HL-60 (cell line): ENCODE measurements at regions not wholly inside any gene's neighbourhood (a gene's known extent, or its start where the extent isn't known, plus 50 kb on each side); places are given as distances from the start of the nearest gene placed in this dataset.

Experiments used
- GABPA ChIP-seq: IDR thresholded peaks from 2 replicates; pipeline ENCODE4 v1.6.1; 2012; ENCODE audit warnings: low read depth
- POLR2AphosphoS5 ChIP-seq: IDR thresholded peaks from 2 replicates; pipeline ENCODE4 v1.6.1; 2012; ENCODE audit warnings: low read depth
- TF ChIP-seq, protein P1 (sequence below): IDR thresholded peaks from one replicate; pipeline ENCODE4 v1.5.1; 2011; ENCODE audit warnings: low read length, control low read depth, inconsistent platforms; ENCODE audit not compliant: insufficient read depth
- TF ChIP-seq, protein P2 (sequence below): IDR thresholded peaks from 2 replicates; pipeline ENCODE4 v1.6.1; 2012; ENCODE audit warnings: low read depth; ENCODE audit not compliant: insufficient replicate concordance

- TF ChIP-seq, protein P1, sequence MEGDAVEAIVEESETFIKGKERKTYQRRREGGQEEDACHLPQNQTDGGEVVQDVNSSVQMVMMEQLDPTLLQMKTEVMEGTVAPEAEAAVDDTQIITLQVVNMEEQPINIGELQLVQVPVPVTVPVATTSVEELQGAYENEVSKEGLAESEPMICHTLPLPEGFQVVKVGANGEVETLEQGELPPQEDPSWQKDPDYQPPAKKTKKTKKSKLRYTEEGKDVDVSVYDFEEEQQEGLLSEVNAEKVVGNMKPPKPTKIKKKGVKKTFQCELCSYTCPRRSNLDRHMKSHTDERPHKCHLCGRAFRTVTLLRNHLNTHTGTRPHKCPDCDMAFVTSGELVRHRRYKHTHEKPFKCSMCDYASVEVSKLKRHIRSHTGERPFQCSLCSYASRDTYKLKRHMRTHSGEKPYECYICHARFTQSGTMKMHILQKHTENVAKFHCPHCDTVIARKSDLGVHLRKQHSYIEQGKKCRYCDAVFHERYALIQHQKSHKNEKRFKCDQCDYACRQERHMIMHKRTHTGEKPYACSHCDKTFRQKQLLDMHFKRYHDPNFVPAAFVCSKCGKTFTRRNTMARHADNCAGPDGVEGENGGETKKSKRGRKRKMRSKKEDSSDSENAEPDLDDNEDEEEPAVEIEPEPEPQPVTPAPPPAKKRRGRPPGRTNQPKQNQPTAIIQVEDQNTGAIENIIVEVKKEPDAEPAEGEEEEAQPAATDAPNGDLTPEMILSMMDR, result no peak
- TF ChIP-seq, protein P2, sequence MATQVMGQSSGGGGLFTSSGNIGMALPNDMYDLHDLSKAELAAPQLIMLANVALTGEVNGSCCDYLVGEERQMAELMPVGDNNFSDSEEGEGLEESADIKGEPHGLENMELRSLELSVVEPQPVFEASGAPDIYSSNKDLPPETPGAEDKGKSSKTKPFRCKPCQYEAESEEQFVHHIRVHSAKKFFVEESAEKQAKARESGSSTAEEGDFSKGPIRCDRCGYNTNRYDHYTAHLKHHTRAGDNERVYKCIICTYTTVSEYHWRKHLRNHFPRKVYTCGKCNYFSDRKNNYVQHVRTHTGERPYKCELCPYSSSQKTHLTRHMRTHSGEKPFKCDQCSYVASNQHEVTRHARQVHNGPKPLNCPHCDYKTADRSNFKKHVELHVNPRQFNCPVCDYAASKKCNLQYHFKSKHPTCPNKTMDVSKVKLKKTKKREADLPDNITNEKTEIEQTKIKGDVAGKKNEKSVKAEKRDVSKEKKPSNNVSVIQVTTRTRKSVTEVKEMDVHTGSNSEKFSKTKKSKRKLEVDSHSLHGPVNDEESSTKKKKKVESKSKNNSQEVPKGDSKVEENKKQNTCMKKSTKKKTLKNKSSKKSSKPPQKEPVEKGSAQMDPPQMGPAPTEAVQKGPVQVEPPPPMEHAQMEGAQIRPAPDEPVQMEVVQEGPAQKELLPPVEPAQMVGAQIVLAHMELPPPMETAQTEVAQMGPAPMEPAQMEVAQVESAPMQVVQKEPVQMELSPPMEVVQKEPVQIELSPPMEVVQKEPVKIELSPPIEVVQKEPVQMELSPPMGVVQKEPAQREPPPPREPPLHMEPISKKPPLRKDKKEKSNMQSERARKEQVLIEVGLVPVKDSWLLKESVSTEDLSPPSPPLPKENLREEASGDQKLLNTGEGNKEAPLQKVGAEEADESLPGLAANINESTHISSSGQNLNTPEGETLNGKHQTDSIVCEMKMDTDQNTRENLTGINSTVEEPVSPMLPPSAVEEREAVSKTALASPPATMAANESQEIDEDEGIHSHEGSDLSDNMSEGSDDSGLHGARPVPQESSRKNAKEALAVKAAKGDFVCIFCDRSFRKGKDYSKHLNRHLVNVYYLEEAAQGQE, result no peak
- TF ChIP-seq POLR2AphosphoS5 (no peak), GABPA (no peak)
Observed at GRCh38 chr12:31853977-31854376, 105.2 kb upstream of the RESF1 start.
